GM06990 (cell line): ENCODE measurements at regions not wholly inside any gene's neighbourhood (a gene's known extent, or its start where the extent isn't known, plus 50 kb on each side); places are given as distances from the start of the nearest gene placed in this dataset.

Experiments
- DNase-seq: peaks from one replicate; pipeline ENCODE4 v3.0.0-alpha.2; 2011; ENCODE audit not compliant: insufficient read length; ENCODE audit errors: extremely low read depth
- H3K27me3 ChIP-seq: replicated peaks from 2 replicates; pipeline ENCODE4 v1.6.0; 2011; ENCODE audit warnings: low read length; ENCODE audit not compliant: control insufficient read depth, insufficient read depth
- H3K36me3 ChIP-seq: 2 replicates; pipeline ENCODE4 v1.5.1; 2011; ENCODE audit warnings: low read length; ENCODE audit not compliant: control insufficient read depth, insufficient read depth
- H3K4me3 ChIP-seq: replicated peaks from 2 replicates; pipeline ENCODE4 v1.5.1; 2011; ENCODE audit warnings: low read depth, mild to moderate bottlenecking, control low read depth, low read length
- TF ChIP-seq, protein P1 (sequence below): IDR thresholded peaks from 2 replicates; pipeline ENCODE4 v1.5.1; 2011; ENCODE audit warnings: low read length, control low read depth, mild to moderate bottlenecking, inconsistent platforms; ENCODE audit not compliant: insufficient read depth, poor library complexity, severe bottlenecking

DNA sequence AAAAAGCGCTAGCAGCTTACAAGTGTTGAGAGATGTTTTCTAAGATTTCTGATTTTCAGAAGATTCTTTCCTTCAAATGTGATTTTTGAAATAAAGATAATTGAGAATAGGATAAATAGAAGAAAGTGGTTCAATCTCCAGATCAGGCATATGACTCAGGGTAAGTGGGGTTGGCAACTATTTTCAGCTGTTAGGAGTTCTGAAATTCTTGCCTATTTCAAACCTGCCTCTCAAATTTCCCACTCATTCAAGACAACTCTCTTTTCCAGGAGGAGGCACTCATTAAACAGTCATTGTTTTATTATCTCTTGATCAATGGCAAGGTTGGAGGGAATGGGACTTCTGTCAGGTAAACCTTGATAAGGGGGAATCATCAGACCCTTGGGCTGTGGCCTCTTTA lies 138.9 kb downstream of the HNMT start:
- H3K36me3 ChIP-seq = no peaks in the 10 kb centered on the region
- DNase-seq = no peak
- H3K27me3 ChIP-seq = no peaks in the 10 kb centered on the region
- TF ChIP-seq, protein P1, sequence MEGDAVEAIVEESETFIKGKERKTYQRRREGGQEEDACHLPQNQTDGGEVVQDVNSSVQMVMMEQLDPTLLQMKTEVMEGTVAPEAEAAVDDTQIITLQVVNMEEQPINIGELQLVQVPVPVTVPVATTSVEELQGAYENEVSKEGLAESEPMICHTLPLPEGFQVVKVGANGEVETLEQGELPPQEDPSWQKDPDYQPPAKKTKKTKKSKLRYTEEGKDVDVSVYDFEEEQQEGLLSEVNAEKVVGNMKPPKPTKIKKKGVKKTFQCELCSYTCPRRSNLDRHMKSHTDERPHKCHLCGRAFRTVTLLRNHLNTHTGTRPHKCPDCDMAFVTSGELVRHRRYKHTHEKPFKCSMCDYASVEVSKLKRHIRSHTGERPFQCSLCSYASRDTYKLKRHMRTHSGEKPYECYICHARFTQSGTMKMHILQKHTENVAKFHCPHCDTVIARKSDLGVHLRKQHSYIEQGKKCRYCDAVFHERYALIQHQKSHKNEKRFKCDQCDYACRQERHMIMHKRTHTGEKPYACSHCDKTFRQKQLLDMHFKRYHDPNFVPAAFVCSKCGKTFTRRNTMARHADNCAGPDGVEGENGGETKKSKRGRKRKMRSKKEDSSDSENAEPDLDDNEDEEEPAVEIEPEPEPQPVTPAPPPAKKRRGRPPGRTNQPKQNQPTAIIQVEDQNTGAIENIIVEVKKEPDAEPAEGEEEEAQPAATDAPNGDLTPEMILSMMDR = no peak
- no peak overlapping the region for H3K4me3 ChIP-seq

DNA sequence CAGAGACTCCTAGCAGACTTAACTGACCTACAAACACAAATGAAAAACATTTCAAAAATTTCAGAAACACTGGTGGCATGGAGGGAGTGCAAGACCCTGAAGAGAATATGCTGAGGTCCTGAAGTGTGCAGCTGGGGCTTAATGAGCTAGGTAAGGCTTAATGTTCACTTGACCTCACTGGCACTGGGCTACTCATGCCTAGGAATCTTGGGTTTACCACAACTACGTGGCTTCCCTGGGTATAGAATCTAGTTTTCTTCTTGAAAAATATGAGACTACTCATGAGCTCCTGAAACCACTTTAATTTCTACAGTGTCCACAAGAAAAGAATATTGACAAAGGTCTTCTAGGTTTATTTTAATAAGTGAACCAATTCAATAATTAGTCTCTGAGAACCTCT lies 139.8 kb downstream of the HNMT start:
- TF ChIP-seq, protein P1 = no peak
- H3K27me3 ChIP-seq = no peaks in the 10 kb centered on the region
- no peak overlapping the region for H3K4me3 ChIP-seq
- no peaks in the 10 kb centered on the region for H3K36me3 ChIP-seq
- no peak for DNase-seq

DNA sequence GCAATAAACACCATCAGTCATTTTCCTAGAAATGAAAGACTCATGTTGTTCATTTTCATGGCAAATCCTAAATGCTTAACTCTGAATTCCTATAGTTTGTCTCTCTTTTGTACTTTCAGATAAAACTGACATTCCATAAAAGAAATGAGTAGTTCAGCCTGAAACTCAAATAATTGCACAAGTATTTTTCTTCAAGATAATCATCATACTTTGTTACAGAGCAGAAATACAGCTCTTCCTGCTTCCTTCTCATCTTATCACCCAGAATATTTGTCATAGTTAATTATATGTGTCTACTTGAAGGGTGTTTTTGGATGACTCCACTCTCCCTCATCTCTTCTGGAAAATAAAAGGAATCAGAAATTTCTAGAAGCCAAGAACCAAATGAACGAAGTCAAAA lies 141.1 kb downstream of the HNMT start:
- Histone ChIP-seq H3K36me3 (no peaks in the 10 kb centered on the region), H3K27me3 (no peaks in the 10 kb centered on the region), H3K4me3 (no peak overlapping the region)
- no peak for DNase-seq
- TF ChIP-seq, protein P1 = no peak

DNA sequence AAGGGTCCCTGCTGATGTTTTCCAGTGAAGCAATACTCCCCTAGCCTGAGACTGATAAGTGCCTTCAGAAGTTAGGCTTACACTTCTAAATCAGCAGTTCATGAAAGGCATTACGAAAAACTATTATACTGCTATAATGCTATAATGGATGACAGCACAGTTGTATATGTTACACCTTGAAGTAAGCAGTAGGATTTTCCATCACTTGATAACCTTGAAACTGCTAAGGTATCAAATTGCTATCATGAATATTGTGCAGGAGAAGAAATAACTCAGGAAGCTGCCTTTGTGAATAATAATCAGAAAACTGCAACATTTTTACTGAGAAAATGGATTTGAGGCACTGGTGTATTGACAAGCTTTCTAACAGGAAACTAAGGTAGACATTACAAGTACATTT lies 142.3 kb downstream of the HNMT start:
- Histone ChIP-seq H3K36me3 (no peaks in the 10 kb centered on the region), H3K4me3 (no peak overlapping the region), H3K27me3 (no peaks in the 10 kb centered on the region)
- no peak for DNase-seq
- TF ChIP-seq, protein P1 = no peak

DNA sequence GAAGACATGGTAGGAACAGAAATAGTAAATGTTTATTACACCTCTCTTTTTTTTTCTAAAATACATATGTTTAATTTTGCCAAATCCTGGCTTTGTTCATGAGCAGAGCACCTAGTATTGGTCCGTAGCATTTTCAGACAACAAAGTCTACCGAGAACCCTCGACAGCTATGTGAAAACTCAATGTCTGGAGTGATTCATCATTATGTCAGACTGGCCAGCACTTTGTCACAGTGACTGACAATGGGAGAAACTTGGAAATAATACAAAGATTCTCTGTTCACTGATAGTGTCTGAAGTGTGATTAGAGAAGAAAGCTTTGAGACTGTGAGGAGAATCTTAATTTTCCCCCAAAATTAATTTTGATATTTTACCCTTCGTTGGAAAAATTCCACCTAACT lies 143.0 kb downstream of the HNMT start:
- DNase-seq = no peak
- Histone ChIP-seq H3K4me3 (no peak overlapping the region), H3K27me3 (no peaks in the 10 kb centered on the region), H3K36me3 (no peaks in the 10 kb centered on the region)
- TF ChIP-seq, protein P1 = no peak

DNA sequence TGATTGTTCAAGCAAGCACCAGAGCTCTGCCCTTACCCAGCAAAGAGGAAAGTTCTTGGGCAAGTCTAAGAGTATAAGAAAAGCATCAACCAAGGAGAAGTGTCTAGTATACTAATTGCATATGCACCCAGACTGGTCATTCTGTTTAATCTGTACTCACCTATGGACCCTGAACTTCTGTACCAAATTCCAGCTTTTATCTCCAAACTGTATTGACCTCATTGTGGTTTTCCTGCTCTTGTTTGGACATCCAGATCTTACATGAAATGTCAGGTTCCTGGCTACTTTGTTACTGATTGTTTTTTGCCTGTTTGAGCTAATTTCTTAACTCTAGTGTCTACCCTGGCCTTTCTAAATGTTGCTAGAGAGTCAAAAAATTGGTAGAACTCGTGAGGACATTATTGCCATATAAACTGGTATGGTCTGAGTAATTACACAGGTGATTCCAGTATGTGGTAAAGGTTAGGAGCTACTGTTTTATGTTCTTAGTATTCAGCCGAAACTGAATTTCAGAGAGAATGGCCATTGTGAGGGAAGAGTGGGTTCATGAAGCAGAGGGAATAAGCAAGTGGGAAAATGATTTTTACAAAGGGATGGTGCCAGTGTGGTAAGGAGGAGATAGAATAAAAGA lies 146.3 kb downstream of the HNMT start:
- TF ChIP-seq, protein P1 = no peak
- no peak for DNase-seq

More for the DNA sequence above, 146.3 kb downstream of the HNMT start:
- Histone ChIP-seq H3K36me3 (no peaks in the 10 kb centered on the region), H3K27me3 (no peaks in the 10 kb centered on the region), H3K4me3 (no peak overlapping the region)
